HG03045 (cell line): ENCODE measurements at regions not wholly inside any gene's neighbourhood (a gene's known extent, or its start where the extent isn't known, plus 50 kb on each side); places are given as distances from the start of the nearest gene placed in this dataset.

Source experiments
- ATAC-seq: cut with Tn5 transposase; IDR thresholded peaks from one replicate; pipeline ENCODE4 v1.9.1; 2021; ENCODE audit warnings: mild to moderate bottlenecking, moderate library complexity; ENCODE audit not compliant: unreplicated experiment

DNA sequence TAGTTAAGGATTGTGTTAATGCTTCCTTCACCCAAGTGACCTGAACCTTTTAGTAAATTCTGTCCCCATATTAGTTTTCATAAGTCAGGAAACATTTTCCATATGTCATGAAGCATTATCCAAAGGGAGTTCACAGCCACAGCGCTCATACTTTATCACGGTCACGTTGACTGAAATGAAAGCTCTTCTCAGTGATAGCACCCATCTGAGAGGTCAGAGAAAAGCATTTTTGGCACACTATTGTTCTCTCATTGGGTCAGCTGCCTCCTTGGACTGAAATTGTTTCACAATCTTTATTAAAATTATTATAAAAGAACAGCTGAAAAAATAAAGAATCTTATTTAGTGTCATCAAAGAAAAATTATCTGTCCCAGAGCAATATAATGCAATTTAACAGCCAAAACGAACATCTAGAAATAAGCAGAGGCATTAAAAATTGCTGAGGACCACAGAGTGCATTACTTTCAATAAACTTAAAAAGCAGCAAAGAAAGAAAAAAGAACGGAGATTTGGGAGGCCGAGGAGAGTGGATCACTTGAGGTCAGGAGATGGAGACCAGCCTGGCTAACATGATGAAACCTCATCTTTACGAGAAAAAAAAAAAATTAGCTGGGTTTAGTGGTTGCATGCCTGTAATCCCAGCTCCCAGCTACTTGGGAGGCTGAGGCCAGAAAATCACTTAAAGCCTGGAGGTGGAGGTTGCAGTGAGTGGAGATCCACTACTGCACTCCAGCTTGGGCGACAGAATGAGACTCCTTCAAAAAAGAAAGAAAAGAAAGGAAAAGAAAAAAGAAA lies 680.8 kb upstream of the FAM241A start:
- no peak for ATAC-seq

- no peak for ATAC-seq
Measured at GRCh38 chr4:111466811-111467604, 678.2 kb upstream of the FAM241A start.

- no peak for ATAC-seq
Measured at GRCh38 chr4:111475001-111475400, 670.3 kb upstream of the FAM241A start.

DNA sequence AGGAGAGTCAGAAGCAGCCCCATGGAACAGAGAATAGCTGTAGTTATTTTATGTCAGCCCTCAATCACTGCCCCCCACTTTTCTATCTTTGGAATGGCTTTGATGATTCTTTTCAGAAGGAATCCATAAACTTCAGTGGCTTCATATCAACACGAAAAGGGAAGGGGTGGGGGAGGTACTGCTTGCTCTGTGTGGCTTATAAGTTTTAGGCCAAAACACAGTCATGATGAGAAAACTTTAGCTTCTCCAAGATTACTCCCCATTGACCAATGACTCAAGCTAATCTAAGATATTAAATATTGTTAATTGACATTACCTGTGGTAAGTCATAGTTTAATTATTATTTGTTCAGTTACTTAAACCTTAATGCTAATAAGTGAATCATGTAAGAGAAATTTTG lies 669.6 kb upstream of the FAM241A start:
- no peak for ATAC-seq

DNA sequence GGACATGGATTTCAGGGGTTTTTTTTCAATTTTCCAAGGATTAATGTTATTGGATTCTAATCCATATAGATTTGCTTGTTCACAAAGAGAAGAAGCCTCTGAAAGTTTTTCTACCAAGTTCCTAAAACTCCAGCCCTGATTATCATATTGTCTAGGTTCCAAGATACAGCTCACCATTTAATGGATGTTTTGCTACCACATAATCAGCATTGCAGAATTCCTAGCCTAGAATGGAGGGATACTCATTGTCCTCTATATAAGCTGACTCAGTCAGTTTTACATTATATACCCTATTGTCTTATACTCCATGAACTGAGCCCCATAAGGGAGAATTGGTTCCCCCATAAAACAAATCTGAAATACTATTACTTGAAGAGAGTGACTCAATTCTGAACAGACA lies 664.7 kb upstream of the FAM241A start:
- ATAC-seq, result no peak

- no peak for ATAC-seq
Measured at GRCh38 chr4:111483375-111484169, 661.7 kb upstream of the FAM241A start.

DNA sequence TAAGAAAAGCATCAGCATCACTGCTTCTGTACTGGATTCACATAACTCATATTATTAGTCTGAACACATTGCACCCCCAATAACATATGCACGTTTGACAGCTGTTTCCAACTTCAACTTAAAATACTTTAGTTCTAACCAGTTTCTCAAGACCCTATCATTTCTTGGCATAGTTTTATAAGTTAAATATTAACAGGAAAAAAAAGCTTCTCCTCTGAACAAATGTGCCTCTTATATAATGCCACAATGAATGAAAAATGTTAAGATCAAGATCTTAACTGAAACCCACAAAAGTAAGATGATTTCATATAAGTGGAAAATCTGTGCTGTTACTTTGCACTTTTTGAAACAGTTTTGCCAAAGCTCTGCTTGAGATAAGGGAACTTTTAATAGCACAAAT lies 652.8 kb upstream of the FAM241A start:
- no peak for ATAC-seq

GRCh38 chr4:111494471-111494870 lies 650.8 kb upstream of the FAM241A start:
- ATAC-seq, result no peak

- no peak for ATAC-seq
Measured at GRCh38 chr4:111494971-111495370, 650.3 kb upstream of the FAM241A start.

DNA sequence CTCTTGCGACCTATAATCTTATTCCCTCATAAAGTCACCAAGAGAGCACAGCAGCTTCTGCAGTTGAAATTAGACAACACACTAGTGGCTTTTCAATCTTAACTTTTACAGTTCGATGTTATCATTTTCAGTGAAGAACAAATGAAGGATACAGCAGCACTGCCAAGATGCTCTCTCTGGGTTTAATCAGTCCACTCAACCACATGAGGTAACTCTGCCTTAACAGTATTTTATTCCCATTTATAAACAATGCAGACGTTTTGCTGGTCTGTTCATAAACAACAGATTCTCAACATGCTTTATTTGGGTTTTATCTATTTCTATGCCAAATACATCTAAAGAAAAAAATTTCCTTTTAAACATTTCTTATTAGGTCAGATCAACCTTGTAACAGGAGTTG lies 646.0 kb upstream of the FAM241A start:
- ATAC-seq, result no peak

GRCh38 chr4:111499706-111500105 lies 645.5 kb upstream of the FAM241A start:
- ATAC-seq, result no peak

DNA sequence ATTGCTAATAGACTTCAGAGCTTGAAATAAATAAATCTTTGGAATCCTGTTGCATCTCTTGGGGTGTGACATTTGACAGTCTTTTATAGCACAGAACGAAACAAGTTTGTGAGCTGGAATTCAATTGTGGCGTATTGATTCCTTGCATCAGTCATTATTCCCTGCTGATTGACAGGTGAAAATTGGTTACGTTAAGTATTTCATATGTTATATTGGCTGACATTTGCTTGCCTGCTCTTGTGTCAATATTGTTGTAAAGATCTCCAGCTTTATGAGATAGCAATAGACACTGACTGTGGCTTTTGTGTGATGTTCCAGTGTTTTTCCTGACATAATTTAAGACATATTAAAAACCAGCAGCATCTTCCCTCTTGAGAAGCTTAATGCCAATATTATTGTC lies 644.4 kb upstream of the FAM241A start:
- ATAC-seq, result no peak

DNA sequence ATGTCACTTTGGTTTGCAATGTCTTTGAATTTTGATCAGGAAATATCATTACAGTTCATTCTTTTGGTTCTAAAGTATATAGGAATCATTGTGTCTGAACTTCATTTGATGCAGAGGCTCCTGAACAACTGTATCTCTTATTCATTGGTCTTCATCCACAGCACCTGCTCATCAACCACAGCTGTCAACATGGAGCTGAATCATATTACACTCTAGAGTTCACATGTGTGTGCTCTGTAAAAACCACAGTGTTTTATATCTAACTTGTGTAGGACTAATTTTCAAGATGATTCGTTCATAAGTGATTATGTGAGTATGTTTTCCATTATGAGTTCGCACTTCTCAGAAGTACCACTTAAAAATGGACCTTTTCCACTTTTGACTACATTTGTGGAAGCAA lies 643.3 kb upstream of the FAM241A start:
- ATAC-seq, result no peak

DNA sequence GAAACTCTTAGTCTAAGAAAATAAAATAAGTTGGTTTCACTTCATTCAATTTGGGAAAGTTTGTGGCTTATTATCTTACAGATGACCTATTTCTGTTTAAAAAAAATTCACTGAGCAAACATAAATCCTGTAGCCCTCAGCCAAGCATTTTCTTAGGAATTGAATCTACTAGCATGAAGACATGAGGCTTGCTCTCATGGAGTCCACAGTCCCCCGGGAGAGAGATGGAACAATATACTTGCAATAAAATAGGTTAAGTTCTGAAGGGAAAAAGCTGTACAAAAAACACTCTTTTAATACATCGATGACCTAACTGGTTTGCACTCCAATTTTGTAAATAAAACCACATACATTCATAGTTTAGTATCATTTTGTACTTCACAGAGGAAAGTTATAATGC lies 642.6 kb upstream of the FAM241A start:
- ATAC-seq, result no peak

DNA sequence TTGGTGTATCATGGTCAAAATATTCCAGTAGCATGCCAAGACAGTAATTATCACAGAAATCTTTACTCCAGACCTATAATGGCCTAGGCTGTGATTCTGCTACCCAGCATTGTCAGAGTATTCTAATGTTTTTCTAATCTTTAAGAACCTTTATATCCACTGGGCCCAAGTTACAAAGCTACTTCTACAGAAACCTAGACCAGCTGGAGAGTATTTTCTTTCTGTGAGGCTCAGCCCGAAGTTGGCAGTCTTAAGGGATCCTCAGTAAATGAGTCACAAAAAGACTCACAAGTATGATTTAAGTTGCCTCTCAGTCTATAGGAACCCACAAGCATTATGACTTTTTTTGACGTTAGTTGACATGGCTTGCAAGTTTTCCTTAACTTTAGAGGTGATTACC lies 638.5 kb upstream of the FAM241A start:
- ATAC-seq, result no peak

DNA sequence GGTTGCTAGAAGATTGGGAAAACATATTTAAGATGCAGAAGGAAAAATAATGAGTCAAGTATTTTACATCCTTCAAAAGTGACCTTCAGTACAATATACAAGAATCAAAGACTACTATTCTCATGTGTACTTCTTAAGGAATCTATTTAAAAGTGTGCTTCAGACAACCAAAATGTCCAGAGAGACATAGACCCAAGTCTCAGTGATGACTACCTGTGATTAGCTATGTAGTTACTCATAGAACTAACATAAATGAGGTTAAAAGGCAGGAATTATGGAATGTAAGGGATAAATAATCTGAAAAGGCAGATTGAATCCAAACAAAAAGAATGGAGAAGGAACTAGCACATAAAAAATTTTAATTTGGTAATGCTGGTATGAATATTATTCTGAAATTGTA lies 634.7 kb upstream of the FAM241A start:
- ATAC-seq, result no peak

DNA sequence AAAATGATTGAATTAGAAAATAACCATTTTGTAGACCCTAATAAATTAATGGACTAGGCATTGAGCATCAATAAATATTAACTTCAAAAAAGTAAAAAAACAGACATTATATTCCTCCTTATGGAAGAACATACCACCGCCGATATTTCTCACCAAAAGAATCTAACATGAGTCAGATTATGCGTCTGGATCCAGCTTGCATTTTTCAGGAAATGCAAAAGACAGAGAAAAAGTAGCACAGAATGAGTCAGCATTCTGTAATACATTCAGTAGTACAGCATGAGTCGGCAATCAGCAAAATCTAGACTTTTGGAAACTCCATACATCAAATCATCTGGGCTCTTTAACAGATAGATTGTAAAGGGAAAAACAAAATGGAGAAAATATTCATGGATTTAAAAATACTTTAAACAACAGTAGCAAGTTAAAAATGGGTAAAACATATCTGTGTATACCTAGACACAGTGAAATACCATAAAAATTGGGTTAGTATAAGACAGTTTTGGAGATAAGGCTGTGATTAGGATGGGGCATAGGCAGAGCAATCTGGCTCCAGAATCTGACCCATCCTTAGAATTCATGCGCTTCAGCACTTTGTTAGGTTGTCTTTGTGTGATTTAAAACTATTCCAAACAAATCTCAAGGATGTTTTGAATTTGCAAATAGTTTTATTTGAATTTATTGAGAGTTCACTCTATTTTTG lies 633.0 kb upstream of the FAM241A start:
- ATAC-seq, result no peak

GRCh38 chr4:111519683-111520082 lies 625.6 kb upstream of the FAM241A start:
- no peak for ATAC-seq

DNA sequence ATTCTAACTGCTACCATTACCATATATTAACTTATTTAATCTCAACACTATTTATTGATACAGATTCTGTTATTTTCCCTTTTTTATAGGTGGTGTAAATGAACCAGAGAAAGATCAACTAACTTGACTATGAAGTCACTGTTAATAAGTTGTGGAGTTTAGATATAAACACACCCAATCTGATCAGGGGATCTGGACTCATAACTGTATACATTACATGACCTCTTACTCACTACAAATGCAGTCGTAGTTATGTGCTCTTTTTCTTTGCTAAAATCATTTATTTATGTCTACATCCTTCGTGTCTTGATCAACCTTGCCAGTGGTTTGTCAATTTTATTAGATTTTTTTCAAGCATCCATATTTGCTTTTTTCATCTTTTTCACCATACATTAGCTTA lies 614.8 kb upstream of the FAM241A start:
- no peak for ATAC-seq

DNA sequence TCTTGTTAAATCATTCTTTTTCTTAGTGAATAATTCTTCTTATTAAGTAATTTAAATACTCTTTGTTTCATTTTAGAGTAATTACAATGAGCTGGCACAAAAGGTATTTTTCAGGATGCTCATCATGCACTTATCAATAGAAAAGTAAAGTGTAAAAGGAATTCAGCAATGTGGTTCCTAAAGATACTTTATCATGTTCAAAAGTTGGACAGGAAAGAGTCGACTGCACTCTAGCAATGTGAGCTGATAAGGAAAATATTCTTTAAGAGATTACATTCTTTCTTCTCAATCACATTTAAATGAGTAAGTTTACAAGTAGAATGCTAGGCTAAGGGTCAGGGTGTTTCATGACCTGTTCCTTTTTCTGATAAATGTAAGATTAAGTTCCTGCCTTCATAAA lies 609.5 kb upstream of the FAM241A start:
- ATAC-seq, result no peak

GRCh38 chr4:111537165-111537564 lies 608.1 kb upstream of the FAM241A start:
- no peak for ATAC-seq
